Breast epithelium (tissue), 4 donors: ENCODE measurements at regions not wholly inside any gene's neighbourhood (a gene's known extent, or its start where the extent isn't known, plus 50 kb on each side); places are given as distances from the start of the nearest gene placed in this dataset.

Source experiments
- DNase-seq, 2 donors: peaks; one replicate each; pipeline ENCODE4 v3.0.0-alpha.2; 2019; ENCODE audit warnings: low spot score in 2 of 2
- H3K27ac ChIP-seq, 2 donors: fragments of 200-600 bp; sonication (generic) in 1 of 2; one replicate each; pipeline ENCODE4 v1.5.1; 2016 to 2019; ENCODE audit warnings: mild to moderate bottlenecking in 1 of 2
- H3K27me3 ChIP-seq, 2 donors: fragments of 200-600 bp; sonication (generic) in 1 of 2; one replicate each; pipeline versions ENCODE4 v1.5.1 to v1.6.0; 2017 to 2019; ENCODE audit warnings: control low read depth in 1 of 2, mild to moderate bottlenecking in 1 of 2
- H3K36me3 ChIP-seq: fragments of 200-600 bp; one replicate; pipeline ENCODE4 v1.5.1; 2019
- H3K4me1 ChIP-seq, 2 donors: fragments of 200-600 bp; sonication (generic); one replicate each; pipeline ENCODE4 v1.5.1; 2016 to 2019; ENCODE audit warnings: control low read depth in 1 of 2
- H3K4me3 ChIP-seq, 3 donors: fragments of 200-600 bp; sonication (generic); 1 replicate in 2 of 3; 2 replicates in 1 of 3; pipeline ENCODE4 v1.5.1; 2016 to 2019; ENCODE audit warnings: mild to moderate bottlenecking in 3 of 3, moderate library complexity in 2 of 3
- H3K9me3 ChIP-seq, 2 donors: fragments of 200-600 bp; sonication (generic) in 1 of 2; one replicate each; pipeline ENCODE4 v1.5.1; 2016 to 2019; ENCODE audit warnings: control low read depth in 1 of 2
- POLR2A ChIP-seq: fragments of 450-650 bp; IDR thresholded peaks from one replicate; pipeline ENCODE4 v1.6.1; 2016; ENCODE audit warnings: antibody characterized with exemption, mild to moderate bottlenecking, moderate library complexity
- POLR2AphosphoS5 ChIP-seq, 3 donors: sonication (generic); formaldehyde crosslinking; IDR thresholded peaks; one replicate each; pipeline ENCODE4 v1.6.1; 2017; ENCODE audit warnings: antibody characterized with exemption in 3 of 3
- intact Hi-C: fragments of 100-400 bp; cut with DNase I; formaldehyde crosslinking; loops from one replicate; pipeline ENCODE4 v1.15.1; 2023; ENCODE audit warnings: low total_unique reads
- TF ChIP-seq, protein P1 (sequence below), 3 donors: fragments of 450-650 bp; IDR thresholded peaks; one replicate each; pipeline ENCODE4 v1.5.1; 2016 to 2017; ENCODE audit warnings: antibody characterized with exemption in 3 of 3, mild to moderate bottlenecking in 3 of 3, moderate library complexity in 3 of 3

DNA sequence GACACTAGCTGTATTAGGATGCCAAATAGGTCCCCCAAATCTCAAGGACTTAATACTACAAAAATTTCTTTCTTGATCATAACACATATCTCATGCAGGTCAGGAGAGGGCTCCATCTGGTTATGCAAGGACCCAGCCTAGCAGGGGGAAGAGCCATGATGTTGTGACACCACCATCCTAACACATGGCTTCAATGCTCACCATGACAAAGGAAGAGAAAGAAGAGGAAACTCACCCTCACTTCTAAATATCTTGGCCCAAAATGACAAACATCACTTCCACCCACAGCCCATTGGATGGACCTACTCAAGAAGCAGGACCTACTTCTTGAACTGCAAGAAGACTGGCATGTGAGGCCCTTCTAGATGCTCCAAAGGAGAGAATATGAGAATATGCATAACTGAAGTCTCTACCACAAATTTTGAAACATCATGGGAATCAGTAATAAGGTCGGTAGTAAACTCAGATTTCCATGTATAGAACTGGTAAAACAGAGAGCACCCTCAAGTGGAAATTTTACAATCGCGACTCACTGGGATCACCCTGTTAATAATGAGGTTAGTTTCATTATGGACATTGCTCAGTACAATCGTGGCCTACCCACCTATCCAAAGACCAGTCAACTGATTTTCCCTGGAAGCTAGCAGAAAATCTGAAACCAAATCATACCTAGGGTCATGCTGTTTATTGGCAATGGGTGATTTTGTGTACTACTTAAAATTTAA, 308.2 kb downstream of the ACTL7B start:
- H3K36me3 ChIP-seq = no peaks in the 10 kb centered on the region
- no peak for DNase-seq
- no peaks in the 10 kb centered on the region for H3K4me1 ChIP-seq
- no peaks in the 10 kb centered on the region for H3K27me3 ChIP-seq
- intact Hi-C loops = no loop called here
- H3K9me3 ChIP-seq = no peaks in the 10 kb centered on the region
- no peak overlapping the region for H3K4me3 ChIP-seq
- H3K27ac ChIP-seq = no peak overlapping the region
- TF ChIP-seq POLR2AphosphoS5 (IDR thresholded peaks at IDR 0.05) (no peak), POLR2A (no peak)
- TF ChIP-seq, protein P1, sequence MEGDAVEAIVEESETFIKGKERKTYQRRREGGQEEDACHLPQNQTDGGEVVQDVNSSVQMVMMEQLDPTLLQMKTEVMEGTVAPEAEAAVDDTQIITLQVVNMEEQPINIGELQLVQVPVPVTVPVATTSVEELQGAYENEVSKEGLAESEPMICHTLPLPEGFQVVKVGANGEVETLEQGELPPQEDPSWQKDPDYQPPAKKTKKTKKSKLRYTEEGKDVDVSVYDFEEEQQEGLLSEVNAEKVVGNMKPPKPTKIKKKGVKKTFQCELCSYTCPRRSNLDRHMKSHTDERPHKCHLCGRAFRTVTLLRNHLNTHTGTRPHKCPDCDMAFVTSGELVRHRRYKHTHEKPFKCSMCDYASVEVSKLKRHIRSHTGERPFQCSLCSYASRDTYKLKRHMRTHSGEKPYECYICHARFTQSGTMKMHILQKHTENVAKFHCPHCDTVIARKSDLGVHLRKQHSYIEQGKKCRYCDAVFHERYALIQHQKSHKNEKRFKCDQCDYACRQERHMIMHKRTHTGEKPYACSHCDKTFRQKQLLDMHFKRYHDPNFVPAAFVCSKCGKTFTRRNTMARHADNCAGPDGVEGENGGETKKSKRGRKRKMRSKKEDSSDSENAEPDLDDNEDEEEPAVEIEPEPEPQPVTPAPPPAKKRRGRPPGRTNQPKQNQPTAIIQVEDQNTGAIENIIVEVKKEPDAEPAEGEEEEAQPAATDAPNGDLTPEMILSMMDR (IDR thresholded peaks at IDR 0.05) = no peak

GRCh38 chr9:108546215-108546614, 309.6 kb downstream of the ACTL7B start:
- DNase-seq = no peak
- Histone ChIP-seq H3K36me3 (no peaks in the 10 kb centered on the region), H3K9me3 (no peaks in the 10 kb centered on the region), H3K4me1 (no peaks in the 10 kb centered on the region), H3K4me3 (no peak overlapping the region), H3K27me3 (no peaks in the 10 kb centered on the region), H3K27ac (no peak overlapping the region)
- intact Hi-C loops = no loop called here
- TF ChIP-seq, protein P1 (IDR thresholded peaks at IDR 0.05) = no peak
- TF ChIP-seq POLR2AphosphoS5 (IDR thresholded peaks at IDR 0.05) (no peak), POLR2A (no peak)

- no peak for DNase-seq
- Histone ChIP-seq H3K27ac (no peak overlapping the region), H3K4me3 (no peak overlapping the region), H3K36me3 (no peaks in the 10 kb centered on the region), H3K4me1 (no peaks in the 10 kb centered on the region), H3K27me3 (no peaks in the 10 kb centered on the region), H3K9me3 (no peaks in the 10 kb centered on the region)
- TF ChIP-seq POLR2A (no peak), POLR2AphosphoS5 (IDR thresholded peaks at IDR 0.05) (no peak)
- TF ChIP-seq, protein P1 (IDR thresholded peaks at IDR 0.05) = no peak
- intact Hi-C loops = no loop called here
Observed at GRCh38 chr9:108545436-108545835, 310.4 kb downstream of the ACTL7B start.

DNA sequence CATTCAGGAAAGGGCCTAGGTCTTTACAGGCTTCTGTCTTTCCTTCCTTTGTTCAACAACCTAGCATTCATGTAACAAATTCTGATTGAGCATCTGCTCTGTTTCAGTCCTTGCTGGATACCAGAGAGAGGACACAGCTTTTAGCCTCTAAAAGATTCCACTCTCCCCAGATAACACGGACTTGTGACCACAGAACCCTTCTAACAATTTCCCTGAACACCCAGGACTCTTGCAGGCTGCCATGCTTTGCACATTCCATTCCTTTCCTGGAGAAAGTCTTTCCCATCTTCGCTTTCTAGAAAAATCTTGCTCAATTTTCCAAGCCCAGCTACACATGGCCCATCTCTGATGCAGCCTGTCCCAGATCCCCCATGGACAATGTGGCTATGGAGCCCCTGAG, 310.9 kb downstream of the ACTL7B start:
- H3K27me3 ChIP-seq = no peaks in the 10 kb centered on the region
- no peak overlapping the region for H3K4me3 ChIP-seq
- H3K36me3 ChIP-seq = no peaks in the 10 kb centered on the region
- intact Hi-C loops = no loop called here
- no peaks in the 10 kb centered on the region for H3K4me1 ChIP-seq
- H3K9me3 ChIP-seq = no peaks in the 10 kb centered on the region
- no peak for DNase-seq
- TF ChIP-seq POLR2A = no peak
- TF ChIP-seq, protein P1 (IDR thresholded peaks at IDR 0.05) = no peak
- H3K27ac ChIP-seq = no peak overlapping the region

DNA sequence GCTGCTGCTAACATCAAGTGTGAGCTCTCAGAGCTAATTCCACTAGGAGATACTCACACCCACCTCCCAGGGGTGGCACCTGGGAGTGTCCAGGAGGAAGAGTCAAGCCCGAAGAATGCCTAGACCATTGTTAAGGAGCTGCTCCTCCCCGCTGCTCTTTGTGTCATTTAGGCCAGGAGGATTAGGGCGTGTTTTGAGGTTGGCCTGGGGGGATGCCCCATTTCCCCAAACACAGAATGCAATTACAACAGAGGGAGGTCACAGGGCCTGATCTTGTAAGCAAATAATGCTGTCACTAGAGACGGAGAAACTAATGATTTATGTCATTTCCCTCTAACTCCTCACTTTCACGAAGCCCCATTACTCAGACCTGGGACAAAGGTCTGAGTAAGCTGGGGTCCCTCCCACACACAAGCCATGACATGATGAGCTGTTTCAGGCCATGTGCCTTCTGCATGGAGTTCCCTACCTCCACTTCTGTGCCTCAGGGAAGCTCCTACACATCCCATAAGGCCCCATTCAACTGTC, 312.5 kb downstream of the ACTL7B start:
- Histone ChIP-seq H3K4me1 (no peaks in the 10 kb centered on the region), H3K36me3 (no peaks in the 10 kb centered on the region), H3K27me3 (no peaks in the 10 kb centered on the region), H3K4me3 (no peak overlapping the region), H3K9me3 (no peaks in the 10 kb centered on the region), H3K27ac (no peak overlapping the region)
- intact Hi-C loops = no loop called here
- no peak for DNase-seq
- TF ChIP-seq, protein P1 (IDR thresholded peaks at IDR 0.05) = no peak
- TF ChIP-seq POLR2A = no peak
- no peak for TF ChIP-seq POLR2AphosphoS5 (IDR thresholded peaks at IDR 0.05)
